ENCODE measurements at regions not wholly inside any gene's neighbourhood (a gene's known extent, or its start where the extent isn't known, plus 50 kb on each side); places are given as distances from the start of the nearest gene placed in this dataset.

DNA sequence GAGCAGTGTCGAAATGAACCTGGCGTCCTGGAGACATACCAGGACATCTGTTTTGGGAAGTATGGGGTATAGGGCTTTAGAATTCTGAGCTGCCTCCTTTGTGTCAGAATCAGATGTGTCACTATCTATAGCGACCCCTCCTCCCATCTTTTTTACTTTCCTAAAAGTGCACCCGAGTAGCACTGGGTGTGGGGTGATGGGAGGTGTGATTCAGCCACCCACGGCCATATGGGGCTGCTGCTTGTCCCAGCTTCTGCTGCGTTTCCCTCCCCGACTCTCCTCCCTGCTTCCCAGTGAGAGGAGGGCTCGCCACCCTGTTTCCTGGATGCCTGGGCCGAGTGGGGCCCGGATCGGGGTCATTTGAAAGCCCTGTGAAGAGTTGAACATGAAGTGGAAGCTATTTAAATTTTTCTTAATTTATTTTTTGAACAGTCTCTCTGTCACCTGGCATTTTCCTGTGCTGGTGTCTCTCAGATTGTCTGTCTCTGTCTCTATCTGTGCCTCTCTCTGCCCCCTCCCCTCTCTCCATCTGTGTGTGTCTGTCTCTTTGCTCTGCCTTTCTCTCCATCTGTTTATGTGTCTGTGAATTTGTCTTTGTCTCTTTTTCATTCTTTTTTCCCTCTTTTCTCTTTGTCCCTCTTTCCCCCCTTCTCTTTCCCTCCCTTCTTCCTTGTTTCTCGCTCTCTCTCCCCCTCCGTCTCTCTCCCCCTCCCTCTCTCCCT lies 638.8 kb upstream of the EEF2KMT start:
- Mint-ChIP-seq H3K27me3 (ENCODE audit: unreplicated experiment) (peaks cover 15% of the 10 kb centered on the region), H3K9me3 (ENCODE audit: low read depth, unreplicated experiment) (peaks cover 6% of the 10 kb centered on the region), H3K36me3 (ENCODE audit: insufficient read depth, unreplicated experiment) (no peaks in the 10 kb centered on the region), H3K4me1 (ENCODE audit: low read depth, unreplicated experiment) (no peaks in the 10 kb centered on the region), H3K27ac (ENCODE audit: unreplicated experiment) (no peak overlapping the region), H3K4me3 (ENCODE audit: low read depth, unreplicated experiment) (no peak overlapping the region)
- DNase-seq = no peak
- no peak for TF ChIP-seq CTCF (IDR thresholded peaks at IDR 0.05; ENCODE audit: unreplicated experiment)
- intact Hi-C loops (cut with micrococcal nuclease; ENCODE audit: unreplicated experiment) = loop anchor here (5.0 kb wide), 1 partner anchor 56 kb away; no protein-coding TSS in a partner anchor
- no TSS peak for BruUV-seq (replicated peaks)
- CTCF ChIA-PET = no interaction called here

- no peak for TF ChIP-seq CTCF (IDR thresholded peaks at IDR 0.05; ENCODE audit: unreplicated experiment)
- Mint-ChIP-seq H3K4me1 (ENCODE audit: low read depth, unreplicated experiment) (no peaks in the 10 kb centered on the region), H3K36me3 (ENCODE audit: insufficient read depth, unreplicated experiment) (no peaks in the 10 kb centered on the region), H3K27ac (ENCODE audit: unreplicated experiment) (no peak overlapping the region), H3K9me3 (ENCODE audit: low read depth, unreplicated experiment) (peaks cover 6% of the 10 kb centered on the region), H3K27me3 (ENCODE audit: unreplicated experiment) (peaks cover 15% of the 10 kb centered on the region), H3K4me3 (ENCODE audit: low read depth, unreplicated experiment) (no peak overlapping the region)
- intact Hi-C loops (cut with micrococcal nuclease; ENCODE audit: unreplicated experiment) = loop anchor here (5.0 kb wide), 1 partner anchor 57 kb away; no protein-coding TSS in a partner anchor
- CTCF ChIA-PET = no interaction called here
- no TSS peak for BruUV-seq (replicated peaks)
- no peak for DNase-seq
Observed at GRCh38 chr16:5735444-5735843, 637.8 kb upstream of the EEF2KMT start.

DNA sequence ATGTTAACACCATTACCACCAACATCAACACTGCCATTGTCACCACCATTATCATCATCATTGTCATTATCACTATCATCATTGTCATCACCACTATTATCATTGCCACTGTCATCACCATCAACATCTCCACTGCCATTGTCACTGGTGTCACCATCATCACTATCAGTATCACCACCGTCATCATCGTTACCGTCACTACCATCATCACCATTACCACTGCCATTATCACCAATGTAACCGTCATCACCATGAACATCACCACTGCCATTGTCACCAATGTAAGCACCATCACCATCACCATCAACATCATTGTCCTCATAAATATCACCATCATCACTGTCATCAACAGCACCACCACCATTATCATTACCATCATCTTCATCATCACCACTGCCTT lies 633.2 kb upstream of the EEF2KMT start:
- CTCF ChIA-PET = interaction anchor here (0.6 kb wide), 1 partner anchor 27 kb away, joined by 6 read pairs; no protein-coding TSS in a partner anchor
- no peaks in the 10 kb centered on the region for H3K4me1 Mint-ChIP-seq (ENCODE audit: low read depth, unreplicated experiment)
- no peak overlapping the region for H3K4me3 Mint-ChIP-seq (ENCODE audit: low read depth, unreplicated experiment)
- no peak for DNase-seq
- BruUV-seq (replicated peaks) = no TSS peak
- no peaks in the 10 kb centered on the region for H3K36me3 Mint-ChIP-seq (ENCODE audit: insufficient read depth, unreplicated experiment)
- no peak for TF ChIP-seq CTCF (IDR thresholded peaks at IDR 0.05; ENCODE audit: unreplicated experiment)
- H3K9me3 Mint-ChIP-seq (ENCODE audit: low read depth, unreplicated experiment) = peaks cover 6% of the 10 kb centered on the region
- no peak overlapping the region for H3K27ac Mint-ChIP-seq (ENCODE audit: unreplicated experiment)
- peaks cover 15% of the 10 kb centered on the region for H3K27me3 Mint-ChIP-seq (ENCODE audit: unreplicated experiment)
- intact Hi-C loops (cut with micrococcal nuclease; ENCODE audit: unreplicated experiment) = no loop called here

DNA sequence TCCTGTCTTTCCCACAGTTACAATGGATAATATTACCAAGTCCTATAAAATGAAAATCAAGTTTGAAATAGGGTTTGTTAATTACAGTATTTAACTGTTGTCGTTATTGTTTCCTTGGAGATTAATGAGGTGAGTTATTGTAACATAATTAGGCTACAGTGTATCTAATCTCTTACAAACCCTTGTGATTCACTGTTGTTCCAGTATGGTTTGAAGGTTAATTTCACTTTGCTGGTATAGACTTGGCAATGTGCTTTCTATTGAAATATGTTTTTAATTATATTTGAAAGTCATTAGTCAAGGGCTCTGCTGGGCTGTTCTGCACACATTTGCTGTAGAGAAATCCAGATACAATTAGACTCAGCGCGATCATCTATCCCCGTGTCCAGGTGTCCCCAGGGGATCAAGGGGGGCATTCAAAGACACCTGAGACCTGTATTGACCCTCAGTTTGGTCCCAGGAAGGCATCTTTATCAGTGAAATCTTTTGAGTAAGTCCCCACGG lies 624.6 kb upstream of the EEF2KMT start:
- intact Hi-C loops (cut with micrococcal nuclease; ENCODE audit: unreplicated experiment) = no loop called here
- H3K9me3 Mint-ChIP-seq (ENCODE audit: low read depth, unreplicated experiment) = no peaks in the 10 kb centered on the region
- no peak overlapping the region for H3K4me3 Mint-ChIP-seq (ENCODE audit: low read depth, unreplicated experiment)
- H3K36me3 Mint-ChIP-seq (ENCODE audit: insufficient read depth, unreplicated experiment) = no peaks in the 10 kb centered on the region
- TF ChIP-seq CTCF (IDR thresholded peaks at IDR 0.05; ENCODE audit: unreplicated experiment) = no peak
- no TSS peak for BruUV-seq (replicated peaks)
- CTCF ChIA-PET = no interaction called here
- DNase-seq = no peak
- no peak overlapping the region for H3K27ac Mint-ChIP-seq (ENCODE audit: unreplicated experiment)
- H3K4me1 Mint-ChIP-seq (ENCODE audit: low read depth, unreplicated experiment) = no peaks in the 10 kb centered on the region
- H3K27me3 Mint-ChIP-seq (ENCODE audit: unreplicated experiment) = peaks cover 42% of the 10 kb centered on the region

Data from Calu3 (cell line).